ENCODE measurements at regions not wholly inside any gene's neighbourhood (a gene's known extent, or its start where the extent isn't known, plus 50 kb on each side); places are given as distances from the start of the nearest gene placed in this dataset.

DNA sequence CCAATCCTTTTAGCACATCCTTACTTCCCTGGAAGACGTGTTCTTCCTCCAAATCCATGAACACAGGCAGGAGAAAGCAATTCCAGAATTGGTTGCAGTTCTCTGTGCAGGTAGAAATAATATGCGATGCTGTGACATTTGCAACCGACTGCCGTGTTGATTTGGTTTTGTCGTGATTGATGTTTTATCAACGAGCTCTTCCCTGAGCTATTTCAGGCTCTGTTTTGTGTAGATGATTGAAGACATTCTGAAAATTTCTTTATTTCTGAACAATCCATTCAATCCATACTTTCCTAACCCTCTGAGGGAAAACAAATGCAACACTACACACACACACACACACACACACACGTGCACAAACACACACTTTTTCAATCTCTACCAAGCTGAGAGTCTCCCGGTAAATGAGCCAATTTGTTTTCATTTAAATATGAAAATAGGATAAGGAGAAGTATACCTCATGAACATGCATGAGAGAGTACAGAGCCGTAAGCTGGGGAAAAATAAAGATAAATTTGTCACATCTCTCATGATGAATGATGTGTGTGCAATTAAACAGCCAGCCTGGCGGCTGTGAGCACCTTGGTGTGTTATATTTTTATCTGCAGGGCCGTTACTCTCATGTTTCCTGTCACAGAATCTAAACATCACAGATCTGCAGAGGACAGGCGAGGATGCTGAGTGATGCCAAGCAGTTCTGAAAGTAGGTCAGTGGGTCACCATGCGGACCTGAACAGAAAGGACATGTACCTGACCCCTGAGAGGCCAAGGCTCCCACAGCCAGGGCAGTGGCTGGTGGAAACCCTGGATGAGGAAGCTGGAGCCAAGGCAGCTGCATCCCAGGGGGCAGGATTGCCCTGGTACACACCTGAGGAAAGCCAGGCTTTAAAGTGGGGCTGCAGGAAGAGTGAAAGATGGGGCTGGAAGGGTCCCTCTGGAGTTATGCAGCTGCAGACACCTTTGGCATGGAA lies 64.8 kb downstream of the PDCL3 start:
- DNase-seq = no peak

GRCh38 chr2:100628506-100628905 lies 65.7 kb downstream of the PDCL3 start:
- DNase-seq = no peak

DNA sequence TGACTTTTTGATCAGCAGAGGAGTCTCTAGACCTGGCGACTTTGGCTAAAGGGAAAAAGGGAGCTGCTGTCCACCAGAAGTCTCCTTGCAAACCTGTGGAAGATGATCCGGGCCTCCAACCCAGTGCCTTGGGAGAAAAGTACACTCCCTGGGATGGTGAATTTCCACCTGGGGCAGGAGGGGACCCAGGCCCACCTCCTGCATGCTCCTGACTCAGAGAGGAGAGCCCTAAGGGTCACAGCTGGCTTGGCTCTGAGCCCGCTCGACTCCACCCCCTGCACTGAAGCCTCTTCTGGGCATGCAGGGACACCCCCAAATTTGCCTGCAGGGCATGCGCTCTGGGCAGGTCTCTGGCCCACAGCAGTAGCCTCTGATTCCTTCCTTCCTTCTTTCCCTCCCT lies 66.5 kb downstream of the PDCL3 start:
- DNase-seq = no peak

- no peak for DNase-seq
These were observed 67.7 kb downstream of the PDCL3 start for GRCh38 chr2:100630473-100630977.

DNA sequence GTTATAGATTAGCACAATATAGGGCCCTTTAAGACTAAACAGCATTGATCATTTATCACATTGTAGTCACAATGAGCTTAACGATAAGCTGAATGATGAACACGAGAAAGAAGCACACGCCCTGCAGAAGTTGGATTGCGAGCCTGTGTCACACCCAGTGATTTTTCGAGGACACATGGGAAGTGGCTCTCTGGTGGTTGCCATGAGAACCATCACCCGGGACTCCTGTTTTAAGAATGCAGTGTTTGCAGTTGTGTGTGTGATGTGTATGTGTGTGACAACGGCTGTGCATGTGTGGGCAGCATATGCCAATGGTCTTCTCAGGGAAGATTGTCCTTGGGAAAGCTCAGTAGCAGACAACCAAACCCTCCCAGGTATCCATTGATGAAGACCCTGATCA lies 69.2 kb downstream of the PDCL3 start:
- no peak for DNase-seq

GRCh38 chr2:100632759-100633158 lies 70.0 kb downstream of the PDCL3 start:
- DNase-seq = no peak

- DNase-seq = no peak
These were observed 77.0 kb downstream of the PDCL3 start for GRCh38 chr2:100639588-100640390.

- DNase-seq = no peak
These were observed 77.8 kb downstream of the PDCL3 start for GRCh38 chr2:100640431-100641124.

GRCh38 chr2:100641125-100641435 lies 78.3 kb downstream of the PDCL3 start:
- DNase-seq = no peak

GRCh38 chr2:100642425-100642824 lies 79.6 kb downstream of the PDCL3 start:
- no peak for DNase-seq

- DNase-seq = no peak
These were observed 80.7 kb downstream of the PDCL3 start for GRCh38 chr2:100643467-100643866.

DNA sequence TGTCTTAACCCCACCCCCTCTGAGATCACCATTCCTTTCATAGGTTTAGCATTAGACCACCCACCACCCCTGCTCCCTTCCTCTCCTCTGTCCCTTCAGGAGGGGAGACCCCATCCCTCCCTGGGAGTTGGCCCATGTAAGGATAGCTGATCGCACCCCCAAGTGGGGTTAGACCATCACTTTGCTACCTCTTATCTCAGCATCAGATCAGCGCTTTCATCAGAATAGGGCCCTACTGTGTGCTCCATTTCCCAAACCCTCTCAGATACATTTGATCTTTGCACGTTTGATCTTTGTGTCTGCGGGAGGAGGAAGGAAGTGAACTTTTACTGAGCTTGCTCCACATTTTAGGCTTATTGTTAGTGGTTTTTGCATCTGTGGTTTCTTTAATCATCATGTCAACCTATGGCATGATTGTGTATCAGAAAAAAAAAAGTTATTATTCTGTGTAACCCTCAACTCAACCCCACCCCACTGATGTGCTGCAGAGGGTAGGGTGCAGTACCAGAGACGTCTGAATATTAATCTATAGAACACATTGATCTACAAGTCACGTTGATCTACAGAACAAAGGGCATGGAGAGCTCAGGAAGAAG lies 81.2 kb downstream of the PDCL3 start:
- no peak for DNase-seq

- no peak for DNase-seq
These were observed 83.1 kb downstream of the PDCL3 start for GRCh38 chr2:100645695-100646429.

- no peak for DNase-seq
These were observed 84.9 kb downstream of the PDCL3 start for GRCh38 chr2:100647709-100648108.

- no peak for DNase-seq
These were observed 87.4 kb downstream of the PDCL3 start for GRCh38 chr2:100650151-100650550.

- no peak for DNase-seq
These were observed 90.7 kb downstream of the PDCL3 start for GRCh38 chr2:100653449-100654035.

- DNase-seq = no peak
These were observed 91.8 kb downstream of the PDCL3 start for GRCh38 chr2:100654611-100655010.

DNA sequence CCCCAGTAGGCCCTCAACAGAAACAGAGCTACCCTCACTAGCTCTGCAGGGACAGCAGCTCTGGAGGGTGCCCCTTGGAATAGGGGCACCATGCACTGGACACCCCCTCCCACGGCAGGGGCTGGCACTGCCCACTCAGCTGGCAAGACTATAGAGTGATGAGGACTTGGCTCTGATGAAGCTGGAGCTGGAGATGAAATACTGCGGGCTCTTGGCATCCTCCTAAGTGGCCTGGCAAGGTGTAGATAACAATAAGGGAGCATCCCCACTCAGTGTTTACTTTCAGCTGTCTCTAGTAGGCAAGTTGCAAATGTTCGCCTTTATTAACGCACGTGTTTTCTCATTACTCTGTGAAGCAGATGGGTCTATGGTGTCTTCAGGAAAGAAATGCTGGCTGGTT lies 92.7 kb downstream of the PDCL3 start:
- no peak for DNase-seq

DNA sequence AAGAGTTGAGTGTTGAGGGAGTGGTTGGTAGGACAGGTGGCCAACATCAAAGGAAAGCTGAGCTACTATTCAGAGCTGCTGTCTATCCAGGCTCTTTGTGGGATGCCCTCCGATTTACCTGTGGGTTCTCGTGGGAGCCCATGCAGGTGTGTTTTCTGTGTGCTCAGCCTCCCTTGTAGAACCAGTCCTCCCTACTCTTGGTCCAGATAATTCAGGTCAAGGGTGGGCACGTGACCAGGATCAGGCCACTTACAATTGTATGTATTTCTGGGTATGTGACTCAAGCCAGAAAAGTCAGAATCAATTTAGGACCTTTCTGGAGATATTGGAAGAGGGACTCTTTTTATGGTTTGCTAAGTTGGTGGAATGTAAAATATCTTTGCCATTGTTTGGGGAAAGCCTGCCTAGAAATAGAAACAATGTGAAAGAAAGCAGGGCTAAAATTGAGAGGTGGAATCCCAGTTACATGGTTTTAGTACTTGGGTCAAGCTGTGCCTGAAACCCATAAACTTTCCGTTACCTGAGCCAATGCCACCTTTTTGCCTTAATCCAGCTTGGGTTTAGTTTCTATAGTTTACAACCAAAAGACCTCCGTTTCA lies 93.2 kb downstream of the PDCL3 start:
- no peak for DNase-seq

GRCh38 chr2:100658017-100658416 lies 95.2 kb downstream of the PDCL3 start:
- no peak for DNase-seq
